Fibroblast of upper back skin (primary cell): ENCODE measurements at regions not wholly inside any gene's neighbourhood (a gene's known extent, or its start where the extent isn't known, plus 50 kb on each side); places are given as distances from the start of the nearest gene placed in this dataset.

Source experiments
- DNase-seq: peaks from one replicate; pipeline ENCODE4 v3.0.0-alpha.2; 2013

- DNase-seq: no peak
These were observed 176.6 kb upstream of the ARGLU1 start for GRCh38 chr13:106744516-106744915.

GRCh38 chr13:106738186-106738678 is 170.3 kb upstream of the ARGLU1 start:
- no peak for DNase-seq

- DNase-seq: no peak
These were observed 169.0 kb upstream of the ARGLU1 start for GRCh38 chr13:106736941-106737340.

- DNase-seq: no peak
These were observed 166.3 kb upstream of the ARGLU1 start for GRCh38 chr13:106734198-106734597.

GRCh38 chr13:106723036-106723435 is 155.1 kb upstream of the ARGLU1 start:
- no peak for DNase-seq

GRCh38 chr13:106722620-106723019 is 154.7 kb upstream of the ARGLU1 start:
- DNase-seq: no peak

GRCh38 chr13:106721599-106721998 is 153.7 kb upstream of the ARGLU1 start:
- no peak for DNase-seq

GRCh38 chr13:106714271-106714982 is 146.5 kb upstream of the ARGLU1 start:
- no peak for DNase-seq

- no peak for DNase-seq
These were observed 144.4 kb upstream of the ARGLU1 start for GRCh38 chr13:106712381-106712780.

GRCh38 chr13:106710266-106710665 is 142.3 kb upstream of the ARGLU1 start:
- no peak for DNase-seq

- no peak for DNase-seq
These were observed 141.6 kb upstream of the ARGLU1 start for GRCh38 chr13:106709522-106709921.

GRCh38 chr13:106702505-106702904 is 134.6 kb upstream of the ARGLU1 start:
- no peak for DNase-seq

- DNase-seq: no peak
These were observed 133.9 kb upstream of the ARGLU1 start for GRCh38 chr13:106701771-106702341.

- peak; percentile 16 for DNase-seq
These were observed 132.5 kb upstream of the ARGLU1 start for GRCh38 chr13:106700439-106700838.

GRCh38 chr13:106700007-106700406 is 132.1 kb upstream of the ARGLU1 start:
- DNase-seq: no peak

GRCh38 chr13:106699311-106699710 is 131.4 kb upstream of the ARGLU1 start:
- no peak for DNase-seq

GRCh38 chr13:106696719-106697118 is 128.8 kb upstream of the ARGLU1 start:
- no peak for DNase-seq

GRCh38 chr13:106696140-106696539 is 128.2 kb upstream of the ARGLU1 start:
- no peak for DNase-seq

GRCh38 chr13:106695139-106695538 is 127.2 kb upstream of the ARGLU1 start:
- DNase-seq: no peak

GRCh38 chr13:106691861-106692260 is 123.9 kb upstream of the ARGLU1 start:
- DNase-seq: no peak

GRCh38 chr13:106691341-106691740 is 123.4 kb upstream of the ARGLU1 start:
- no peak for DNase-seq

- no peak for DNase-seq
These were observed 122.8 kb upstream of the ARGLU1 start for GRCh38 chr13:106690779-106691178.

- no peak for DNase-seq
These were observed 122.0 kb upstream of the ARGLU1 start for GRCh38 chr13:106689906-106690305.

- no peak for DNase-seq
These were observed 121.0 kb upstream of the ARGLU1 start for GRCh38 chr13:106688940-106689339.

- DNase-seq: no peak
These were observed 118.2 kb upstream of the ARGLU1 start for GRCh38 chr13:106686163-106686562.
